GM11168 (cell line): ENCODE measurements at regions not wholly inside any gene's neighbourhood (a gene's known extent, or its start where the extent isn't known, plus 50 kb on each side); places are given as distances from the start of the nearest gene placed in this dataset.
"Not testable (repeated sequence)": the region's sequence is repeated elsewhere in the genome, so short reads cannot be mapped to it uniquely, and the experiment has no call there.

Source experiments
- in situ Hi-C: fragments of 300-500 bp; cut with MboI; formaldehyde crosslinking; loops from one replicate; pipeline ENCODE4 v1.12.0; 2022; ENCODE audit warnings: low sequenced_read_pairs; ENCODE audit not compliant: unreplicated experiment

DNA sequence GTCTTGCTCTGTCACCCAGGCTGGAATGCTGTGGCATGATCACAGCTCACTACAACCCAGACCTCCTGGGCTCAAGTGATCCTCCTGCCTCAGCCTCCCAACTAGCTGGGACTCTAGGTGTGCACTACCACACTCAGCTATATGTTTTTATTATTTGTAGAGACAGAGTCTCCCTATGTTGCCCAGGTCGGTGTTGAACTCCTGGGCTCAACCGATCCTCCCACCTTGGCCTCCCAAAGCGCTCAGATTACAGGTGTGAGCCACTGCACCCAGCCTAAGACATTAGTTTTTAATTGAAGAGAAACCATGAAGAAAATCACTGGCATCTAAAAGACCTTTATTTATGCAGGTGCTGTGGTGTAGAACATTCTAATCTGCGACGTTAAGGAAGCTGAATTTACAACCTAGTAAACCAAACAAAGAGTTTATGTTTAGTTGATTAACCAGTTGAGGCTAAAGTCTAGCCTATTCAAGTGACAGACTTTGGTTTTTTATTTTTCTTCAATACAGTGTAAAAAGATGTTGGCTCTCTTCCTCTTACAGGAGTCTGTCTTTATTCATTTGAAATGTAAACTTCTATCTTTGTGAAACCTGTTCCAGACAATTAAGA, 52.5 kb upstream of the NBL1 start:
- in situ Hi-C loops, result no loop called here

DNA sequence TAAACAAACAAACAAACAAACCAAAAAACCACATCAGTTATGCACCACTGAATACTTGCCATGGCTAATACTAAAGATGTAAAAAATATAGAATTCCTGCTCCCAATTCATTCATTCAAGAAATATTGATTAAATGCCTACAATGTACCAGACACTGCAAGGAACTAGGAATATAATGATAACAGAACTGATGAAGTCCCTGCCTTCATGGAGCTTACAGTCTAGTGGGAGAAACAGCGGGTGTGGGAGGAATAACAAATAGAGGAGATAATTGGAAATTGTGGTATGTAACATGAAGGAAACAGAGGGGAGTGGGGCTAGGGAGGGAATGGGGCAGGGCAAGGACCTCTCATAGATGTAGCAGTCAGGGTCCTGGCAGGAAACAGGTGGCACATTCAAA, 58.6 kb upstream of the NBL1 start:
- in situ Hi-C loops, result loop anchor here (10.0 kb wide), 1 partner anchor 201 kb away; no protein-coding TSS in a partner anchor

DNA sequence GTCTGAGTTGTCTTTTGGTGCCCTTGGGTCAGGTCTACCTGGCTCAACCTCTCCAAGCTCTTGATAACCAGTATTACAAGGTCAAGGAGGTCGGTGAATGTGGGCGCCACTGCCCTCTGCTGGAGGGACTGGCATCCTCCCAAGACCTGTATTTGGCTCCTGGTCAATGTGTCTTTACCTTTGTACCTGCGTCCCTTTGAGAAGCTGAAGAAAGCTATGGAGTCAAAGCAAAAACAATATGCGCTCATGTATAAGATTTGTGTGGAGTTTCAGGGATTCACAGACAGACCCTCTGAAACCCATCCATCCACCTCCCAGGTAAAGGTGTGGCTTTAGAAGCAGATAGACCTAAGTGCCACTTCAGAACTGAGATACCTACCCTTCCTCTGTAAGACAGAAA, 61.8 kb upstream of the NBL1 start:
- in situ Hi-C loops, result loop anchor here (10.0 kb wide), 1 partner anchor 198 kb away; no protein-coding TSS in a partner anchor

DNA sequence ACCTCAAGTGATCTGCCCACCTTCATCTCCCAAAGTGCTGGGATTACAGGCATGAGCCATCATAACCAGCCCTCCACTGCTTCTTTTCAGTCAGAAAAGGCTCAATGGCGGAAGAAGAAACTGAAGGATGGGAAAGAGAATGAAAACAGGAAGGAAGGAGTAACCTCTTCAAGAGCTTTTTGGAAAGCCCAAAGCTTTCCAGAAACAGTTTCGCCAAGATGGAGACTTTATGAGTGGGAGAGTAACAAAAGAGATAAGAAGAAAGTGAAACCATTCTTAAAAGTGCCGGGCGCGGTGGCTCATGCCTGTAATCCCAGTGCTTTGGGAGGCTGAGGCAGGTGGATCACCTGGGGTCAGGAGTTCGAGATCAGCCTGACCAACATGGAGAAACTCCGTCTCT, 62.7 kb upstream of the NBL1 start:
- in situ Hi-C loops, result loop anchor here (10.0 kb wide), 1 partner anchor 197 kb away; no protein-coding TSS in a partner anchor

DNA sequence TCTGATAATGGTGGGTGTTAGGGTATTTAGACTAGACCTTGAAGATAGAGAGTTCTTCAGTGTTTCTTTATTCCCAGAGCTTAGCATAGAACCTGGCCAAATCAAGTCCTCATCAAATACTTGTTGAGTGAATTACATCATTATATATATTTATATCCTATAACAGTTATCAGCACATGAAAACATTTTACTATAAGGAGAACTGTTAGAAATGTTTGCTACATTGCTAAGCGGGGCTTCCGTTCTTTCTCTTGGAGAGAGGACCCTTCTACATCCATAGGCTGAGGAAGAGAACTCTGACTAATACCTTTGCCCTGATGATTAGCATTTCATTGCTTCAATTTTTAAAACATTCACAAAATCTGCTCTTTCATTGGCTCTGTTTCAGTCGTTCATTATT, 66.5 kb upstream of the NBL1 start:
- in situ Hi-C loops, result loop anchor here (10.0 kb wide), 1 partner anchor 83 kb away; no protein-coding TSS in a partner anchor

DNA sequence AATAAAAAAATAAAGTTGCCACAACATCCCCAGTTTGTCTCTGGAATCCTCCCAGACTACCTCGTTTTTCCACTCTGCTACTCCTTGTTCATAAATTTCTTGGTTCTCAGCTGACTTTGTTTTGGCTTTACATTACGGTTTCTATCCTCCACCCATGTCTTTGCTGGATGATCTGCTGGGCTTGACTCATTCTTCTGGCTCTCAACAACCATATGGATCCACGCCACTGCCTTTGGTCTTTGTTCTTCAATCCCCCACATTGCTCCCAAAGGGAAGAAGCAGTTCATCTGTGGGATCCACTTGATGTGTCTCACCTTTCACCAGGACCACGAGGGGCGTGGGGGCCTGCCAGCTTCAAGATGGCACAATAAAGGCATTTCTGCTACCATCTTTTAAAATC, 67.1 kb upstream of the NBL1 start:
- in situ Hi-C loops, result loop anchor here (10.0 kb wide), 1 partner anchor 82 kb away; no protein-coding TSS in a partner anchor

DNA sequence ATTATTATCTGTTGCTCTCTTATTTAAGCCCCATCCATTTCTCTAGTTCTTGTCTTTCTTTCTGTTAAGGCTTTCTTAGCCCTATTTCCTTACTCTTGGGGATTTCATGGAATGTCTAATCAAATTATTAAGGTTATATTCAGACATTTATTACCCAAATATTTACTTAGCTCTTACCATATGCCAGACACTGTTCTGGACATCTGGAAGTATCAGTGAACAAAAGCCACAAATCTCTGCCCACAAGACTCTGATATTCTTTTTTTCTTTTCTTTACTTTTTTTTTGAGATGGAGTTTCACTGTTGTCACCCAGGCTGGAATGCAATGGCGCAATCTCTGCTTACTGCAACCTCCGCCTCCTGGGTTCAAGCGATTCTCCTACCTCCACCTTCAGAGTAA, 74.3 kb upstream of the NBL1 start:
- in situ Hi-C loops, result loop anchor here (10.0 kb wide), 1 partner anchor 75 kb away; no protein-coding TSS in a partner anchor

DNA sequence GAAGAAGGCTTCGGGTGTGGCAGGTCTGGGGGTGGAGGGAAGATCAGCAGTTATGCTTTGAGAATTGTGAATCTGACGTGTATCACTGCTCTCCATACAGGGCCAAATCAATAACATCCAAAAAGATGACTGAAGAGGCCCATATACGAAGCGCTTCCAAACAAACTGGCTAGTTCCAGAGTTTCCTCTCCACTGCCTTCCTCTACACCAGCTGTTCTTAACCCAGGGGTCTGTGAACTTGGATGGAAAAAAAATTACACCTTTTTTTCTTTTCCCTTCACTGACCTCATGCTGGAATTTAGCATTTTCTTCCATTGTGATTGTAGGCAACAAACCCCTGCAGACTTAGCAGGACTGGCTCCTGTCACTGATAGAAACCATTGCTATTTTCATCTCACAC, 77.1 kb upstream of the NBL1 start:
- in situ Hi-C loops, result no loop called here

DNA sequence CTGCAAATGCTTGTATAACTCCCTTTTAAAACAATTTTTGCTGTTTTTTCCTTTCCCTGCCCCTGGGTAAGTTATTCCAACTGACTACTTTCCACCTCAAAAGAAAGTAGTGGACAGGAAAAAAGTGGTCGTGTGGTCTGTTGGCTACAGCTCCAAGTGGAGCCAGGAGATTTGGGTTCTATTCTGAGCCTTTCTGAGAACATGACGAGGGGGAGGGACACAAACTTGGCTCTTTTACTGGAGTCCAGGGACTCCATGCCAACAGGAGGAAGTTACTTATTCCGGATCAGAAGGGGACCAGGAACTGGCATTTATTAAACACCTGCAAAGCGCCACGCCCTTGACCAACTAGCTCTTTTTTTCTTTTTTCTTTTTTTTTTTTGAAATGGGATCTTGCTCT, 79.0 kb upstream of the CAPZB start:
- in situ Hi-C loops, result no loop called here

DNA sequence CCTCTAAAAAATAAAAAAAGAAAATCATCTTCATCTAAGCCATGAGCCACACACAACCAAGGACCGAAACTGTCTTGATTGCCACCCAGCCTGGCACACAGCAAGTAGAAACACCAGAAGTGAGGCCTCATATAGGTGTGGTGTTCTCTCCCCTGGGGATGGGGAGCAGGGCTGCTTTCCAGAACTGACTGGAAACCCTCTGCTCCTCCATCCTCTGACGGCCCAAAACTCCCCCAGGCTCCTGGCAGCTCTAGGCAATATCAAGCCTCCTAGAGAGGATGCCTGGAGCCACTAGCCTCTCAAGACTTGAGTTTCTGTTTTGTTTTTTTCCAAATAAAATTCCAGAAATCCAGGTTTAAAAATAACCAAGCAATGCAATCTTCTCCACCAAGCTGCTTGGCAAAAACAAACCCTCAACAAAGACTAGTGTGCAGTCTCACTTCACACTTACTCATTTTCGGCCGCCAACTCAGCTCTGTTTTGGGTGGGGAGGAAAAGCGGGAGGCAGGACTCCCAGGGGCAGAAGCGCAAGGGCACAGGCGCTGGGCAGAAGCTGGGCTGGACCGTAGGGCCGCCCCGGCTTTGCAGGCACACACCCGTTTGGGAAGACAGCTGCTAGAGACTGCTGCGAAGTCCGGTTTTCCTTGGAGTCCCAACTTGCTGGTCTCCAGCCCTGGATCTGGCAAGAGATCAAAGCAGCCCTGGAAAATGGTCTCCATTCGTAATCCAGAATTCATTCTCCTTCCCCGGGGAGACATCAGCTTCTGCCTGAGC, 78.2 kb upstream of the CAPZB start:
- in situ Hi-C loops, result no loop called here

DNA sequence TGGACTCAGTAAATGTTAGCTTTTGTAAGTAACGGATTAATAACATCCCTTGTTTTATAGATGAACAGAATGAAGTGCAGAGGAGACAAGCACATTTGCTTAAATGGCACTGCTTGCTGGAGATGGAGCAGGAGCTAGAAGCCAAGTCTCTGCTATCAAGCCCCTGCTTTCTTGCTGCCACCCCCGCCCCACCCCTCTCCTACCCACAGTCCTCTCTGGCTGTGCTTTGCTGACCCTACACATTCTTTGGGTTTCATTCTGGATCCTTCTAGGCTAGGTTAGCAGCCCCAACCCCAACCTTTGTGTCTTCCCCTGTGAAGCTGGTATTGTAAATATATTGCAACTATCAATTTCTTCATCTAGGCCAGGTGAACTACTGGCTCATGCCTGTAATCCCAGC, 77.5 kb upstream of the CAPZB start:
- in situ Hi-C loops, result no loop called here

DNA sequence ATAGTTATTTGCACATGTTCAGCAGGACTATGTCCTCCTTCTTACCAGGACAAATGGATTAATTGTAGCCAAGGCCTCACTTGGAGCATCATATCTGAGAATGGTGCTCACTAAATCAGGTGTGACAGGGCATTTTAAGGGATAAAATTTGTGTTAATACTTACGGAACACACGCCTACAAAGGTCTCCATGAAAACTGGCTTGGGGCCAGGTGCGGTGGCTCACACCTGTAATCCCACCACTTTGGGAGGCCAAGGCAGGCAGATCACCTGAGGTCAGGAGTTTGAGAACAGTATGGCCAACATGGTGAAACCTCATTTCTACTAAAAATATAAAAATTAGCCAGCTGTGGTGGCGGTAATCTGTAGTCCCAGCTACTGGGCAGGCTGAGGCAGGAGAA, 75.1 kb upstream of the CAPZB start:
- in situ Hi-C loops, result no loop called here

DNA sequence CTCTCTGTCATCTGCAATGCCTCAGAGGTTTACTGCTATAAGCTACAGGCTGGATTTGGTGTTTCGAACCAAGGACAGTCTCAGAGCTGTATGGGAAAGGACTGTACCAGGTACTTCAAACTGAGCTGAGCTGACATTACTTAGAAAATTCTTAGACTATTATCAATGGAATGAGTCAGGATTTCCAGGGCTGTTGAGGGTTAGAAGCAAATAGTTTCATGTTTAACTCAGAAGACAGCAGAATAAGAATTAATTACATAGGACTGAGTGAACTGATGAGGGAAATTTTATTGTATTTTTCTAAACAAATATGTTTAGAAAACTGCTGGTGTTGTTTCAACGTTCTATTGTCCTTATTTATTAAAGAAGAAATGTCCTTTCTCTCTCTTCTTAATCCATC, 74.3 kb upstream of the CAPZB start:
- in situ Hi-C loops, result no loop called here

DNA sequence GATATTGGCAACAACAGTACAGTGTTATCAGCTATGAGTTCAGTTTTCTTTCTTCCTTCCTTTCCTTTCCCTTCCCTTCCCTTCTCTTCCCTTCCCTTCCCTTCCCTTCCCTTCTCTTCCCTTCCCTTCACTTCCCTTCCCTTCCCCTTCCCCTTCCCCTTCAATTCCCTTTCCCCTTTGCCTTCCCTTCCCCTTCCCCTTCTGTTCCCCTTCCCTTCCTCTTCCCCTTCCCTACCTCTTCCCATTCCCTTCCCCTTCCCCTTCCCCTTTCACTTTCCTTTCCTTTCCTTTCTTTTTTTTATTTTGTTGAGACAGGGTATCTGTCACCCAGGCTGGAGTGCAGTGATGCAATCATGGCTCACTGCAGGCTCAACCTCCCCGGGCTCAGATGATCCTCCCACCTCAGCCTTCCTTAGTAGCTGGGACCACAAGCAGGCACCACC, 72.3 kb upstream of the CAPZB start:
- in situ Hi-C loops, result no loop called here

DNA sequence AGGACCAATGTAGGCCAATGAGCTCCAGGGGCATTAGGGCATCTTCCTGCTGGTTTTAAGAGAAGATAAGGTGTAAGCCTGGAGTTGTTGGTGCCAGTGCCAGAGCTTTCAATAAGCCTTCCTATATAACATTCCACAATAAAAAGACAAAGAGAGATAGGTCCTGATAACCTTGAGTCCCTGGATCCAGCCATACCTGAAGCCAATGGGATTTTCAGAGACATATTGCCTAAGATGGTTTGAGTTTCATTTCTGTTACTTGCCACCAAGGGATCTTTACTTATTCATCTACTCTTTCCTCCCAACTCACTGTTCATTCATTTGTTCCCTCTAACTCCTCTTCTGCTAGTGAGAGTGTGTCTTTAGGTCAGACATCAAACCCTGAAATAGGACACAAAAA, 68.8 kb upstream of the CAPZB start:
- in situ Hi-C loops, result no loop called here

DNA sequence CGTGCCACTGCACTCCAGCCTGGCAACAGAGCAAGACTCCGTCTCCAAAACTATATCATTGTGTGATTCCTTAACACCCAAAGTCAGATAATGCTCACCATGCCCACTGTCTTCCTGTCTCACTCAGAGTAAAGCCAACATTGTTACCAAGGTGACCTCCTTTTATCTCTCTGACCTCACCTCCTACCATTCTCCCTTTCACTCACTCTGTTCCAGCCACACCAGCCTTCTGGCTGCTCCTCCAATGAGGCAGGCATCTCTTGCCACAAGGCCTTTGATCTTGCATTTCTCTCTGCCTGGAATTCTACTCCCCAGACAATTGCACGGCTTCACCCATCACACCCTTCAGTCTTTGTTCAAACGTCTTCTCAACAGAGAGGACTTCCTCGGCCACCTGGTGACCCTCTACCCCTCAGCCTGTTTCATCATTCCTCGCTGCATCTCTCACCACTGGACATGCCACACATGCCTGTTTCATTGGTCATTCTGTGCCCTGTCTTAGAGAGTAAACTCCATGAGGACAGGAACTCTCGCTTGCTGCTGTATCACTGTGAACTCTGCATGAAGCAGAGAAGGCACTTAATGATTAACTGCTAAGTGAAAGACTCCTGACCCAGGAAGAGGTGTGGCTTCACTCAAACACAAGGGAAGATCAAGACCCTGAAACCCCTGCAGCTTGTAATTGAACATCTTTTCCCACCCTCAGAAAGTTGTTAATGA, 67.1 kb upstream of the CAPZB start:
- in situ Hi-C loops, result no loop called here

DNA sequence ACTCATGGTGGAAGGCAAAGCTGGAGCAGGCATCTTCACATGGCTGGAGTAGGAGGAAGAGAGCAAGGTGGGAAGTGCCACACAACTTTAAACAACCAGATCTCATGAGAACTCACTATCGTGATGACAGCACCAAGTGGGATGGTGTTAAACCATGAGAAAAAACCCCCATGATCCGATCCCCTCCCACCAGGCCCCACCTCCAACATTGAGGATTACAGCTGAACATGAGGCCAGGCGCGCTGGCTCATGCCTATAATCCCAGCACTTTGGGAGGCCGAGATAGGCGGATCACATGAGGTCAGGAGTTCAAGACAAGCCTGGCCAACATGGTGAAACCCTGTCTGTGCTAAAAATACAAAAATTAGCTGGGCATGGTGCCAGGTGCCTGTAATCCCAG, 66.5 kb upstream of the CAPZB start:
- in situ Hi-C loops, result not testable (repeated sequence)

DNA sequence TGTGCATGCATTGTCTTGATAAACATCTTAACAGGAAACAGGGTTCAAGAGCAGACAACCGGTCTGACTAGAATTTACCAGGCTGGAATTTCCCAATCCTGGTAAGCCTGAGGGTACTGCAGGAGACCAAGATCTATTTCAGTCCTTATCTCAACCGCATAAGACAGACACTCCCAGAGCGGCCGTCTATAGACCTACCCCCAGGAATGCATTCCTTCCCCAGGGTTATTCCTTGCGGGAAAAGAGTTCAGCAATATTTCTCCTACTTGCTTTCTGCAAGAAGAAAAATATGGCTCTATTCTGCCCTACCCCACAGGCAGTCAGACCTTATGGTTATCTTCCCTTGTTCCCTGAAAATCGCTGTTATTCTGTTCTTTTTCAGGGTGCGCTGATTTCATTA, 65.1 kb upstream of the CAPZB start:
- in situ Hi-C loops, result not testable (repeated sequence)

DNA sequence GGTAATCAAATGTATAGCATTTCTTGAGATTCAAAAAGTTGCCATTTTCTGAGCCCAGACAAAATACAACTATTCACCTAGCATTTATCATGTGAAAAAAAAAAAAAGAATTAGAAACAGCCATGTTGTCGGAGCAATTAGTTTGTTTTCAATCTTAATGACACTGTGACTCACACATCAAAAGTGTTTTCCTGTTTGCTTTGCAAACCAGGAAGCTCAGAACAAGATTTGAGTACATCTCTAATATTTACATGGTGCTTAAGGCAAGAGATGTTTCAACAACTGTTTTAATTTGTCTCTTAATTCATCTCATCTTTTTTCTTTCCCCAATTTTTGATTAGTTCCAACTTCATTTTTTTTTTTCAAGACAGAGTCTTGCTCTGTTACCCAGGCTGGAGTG, 62.5 kb upstream of the CAPZB start:
- in situ Hi-C loops, result no loop called here

DNA sequence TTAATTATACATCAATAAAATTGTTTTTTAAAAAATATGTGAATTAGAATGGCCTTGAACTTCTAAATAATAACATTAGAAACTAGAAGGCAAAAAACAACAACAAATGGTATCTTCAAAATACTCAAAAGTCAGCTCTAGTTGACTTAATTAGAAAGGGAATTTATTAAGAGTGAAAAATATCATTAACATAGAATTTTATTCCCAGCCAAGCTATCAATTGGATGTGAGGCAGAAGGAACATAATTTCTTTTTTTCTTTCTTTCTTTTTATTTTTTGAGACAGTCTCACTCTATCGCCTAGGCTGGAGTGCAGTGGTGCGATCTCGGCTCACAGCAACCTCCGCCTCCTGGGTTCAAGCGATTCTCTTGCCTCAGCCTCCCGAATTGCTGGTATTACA, 51.2 kb upstream of the CAPZB start:
- in situ Hi-C loops, result no loop called here

DNA sequence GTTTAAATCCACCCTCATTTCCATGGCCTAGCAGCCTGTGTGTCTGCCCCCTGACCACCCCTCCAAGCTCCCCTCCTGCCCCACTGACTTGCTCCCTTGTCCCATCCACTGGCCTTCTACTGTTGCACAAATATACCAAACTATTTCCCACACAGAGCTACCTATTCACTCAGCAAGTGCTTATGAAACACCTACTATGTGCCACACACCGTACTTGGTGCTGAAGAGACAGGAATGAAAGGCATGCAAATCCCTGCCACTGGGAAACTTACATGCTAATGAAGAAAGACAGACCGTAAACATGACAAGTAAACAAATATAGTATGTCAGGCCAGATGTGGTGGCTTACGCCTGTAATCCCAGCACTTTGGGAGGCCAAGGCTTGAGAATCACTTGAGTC, 49.9 kb upstream of the CAPZB start:
- in situ Hi-C loops, result no loop called here
